Adipocyte (in vitro differentiated cells): ENCODE measurements at regions not wholly inside any gene's neighbourhood (a gene's known extent, or its start where the extent isn't known, plus 50 kb on each side); places are given as distances from the start of the nearest gene placed in this dataset.

Source experiments
- DNase-seq: peaks from one replicate; pipeline ENCODE4 v3.0.0-alpha.2; 2015; ENCODE audit warnings: low read depth
- H3K27me3 ChIP-seq: replicated peaks from 2 replicates; pipeline ENCODE4 v1.7.0; 2013; ENCODE audit warnings: mild to moderate bottlenecking, low read length, moderate library complexity; ENCODE audit not compliant: control insufficient read depth, insufficient read depth
- H3K36me3 ChIP-seq: 2 replicates; pipeline ENCODE4 v1.7.0; 2013; ENCODE audit warnings: low read length, mild to moderate bottlenecking, moderate library complexity; ENCODE audit not compliant: control insufficient read depth, insufficient read depth, severe bottlenecking
- H3K4me1 ChIP-seq: 2 replicates; pipeline ENCODE4 v1.7.0; 2013; ENCODE audit warnings: mild to moderate bottlenecking, low read length, moderate library complexity; ENCODE audit not compliant: control insufficient read depth, insufficient read depth
- H3K4me3 ChIP-seq: 2 replicates; pipeline ENCODE4 v1.7.0; 2013; ENCODE audit warnings: mild to moderate bottlenecking, low read length, moderate library complexity
- H3K9ac ChIP-seq: 2 replicates; pipeline ENCODE4 v1.7.0; 2013; ENCODE audit warnings: mild to moderate bottlenecking, low read length, moderate library complexity
- H3K9me3 ChIP-seq: 2 replicates; pipeline ENCODE4 v1.7.0; 2013; ENCODE audit warnings: mild to moderate bottlenecking, low read length, moderate library complexity; ENCODE audit not compliant: control insufficient read depth

GRCh38 chr1:21366288-21366687 is 73.6 kb upstream of the NBPF3 start:
- Histone ChIP-seq H3K4me1 (peaks cover 4% of the 10 kb centered on the region), H3K9ac (no peak overlapping the region), H3K36me3 (no peaks in the 10 kb centered on the region), H3K27me3 (no peaks in the 10 kb centered on the region), H3K9me3 (no peaks in the 10 kb centered on the region), H3K4me3 (no peak overlapping the region)
- DNase-seq = no peak

GRCh38 chr1:21365036-21365435 is 74.8 kb upstream of the ECE1 start:
- Histone ChIP-seq H3K4me3 (no peak overlapping the region), H3K4me1 (peaks cover 4% of the 10 kb centered on the region), H3K9me3 (no peaks in the 10 kb centered on the region), H3K36me3 (no peaks in the 10 kb centered on the region), H3K9ac (no peak overlapping the region), H3K27me3 (no peaks in the 10 kb centered on the region)
- DNase-seq = no peak

- H3K4me1 ChIP-seq = peaks cover 4% of the 10 kb centered on the region
- no peak overlapping the region for H3K4me3 ChIP-seq
- DNase-seq = no peak
- no peaks in the 10 kb centered on the region for H3K9me3 ChIP-seq
- H3K27me3 ChIP-seq = no peaks in the 10 kb centered on the region
- no peaks in the 10 kb centered on the region for H3K36me3 ChIP-seq
- H3K9ac ChIP-seq = no peak overlapping the region
These were observed 71.8 kb upstream of the ECE1 start for GRCh38 chr1:21362096-21362495.

GRCh38 chr1:21361506-21361905 is 71.2 kb upstream of the ECE1 start:
- Histone ChIP-seq H3K27me3 (no peaks in the 10 kb centered on the region), H3K9me3 (no peaks in the 10 kb centered on the region), H3K4me1 (peaks cover 4% of the 10 kb centered on the region), H3K9ac (no peak overlapping the region), H3K4me3 (no peak overlapping the region), H3K36me3 (no peaks in the 10 kb centered on the region)
- no peak for DNase-seq

- H3K4me3 ChIP-seq = no peak overlapping the region
- peaks cover 4% of the 10 kb centered on the region for H3K4me1 ChIP-seq
- H3K9me3 ChIP-seq = no peaks in the 10 kb centered on the region
- no peak for DNase-seq
- H3K36me3 ChIP-seq = no peaks in the 10 kb centered on the region
- H3K27me3 ChIP-seq = no peaks in the 10 kb centered on the region
- no peak overlapping the region for H3K9ac ChIP-seq
These were observed 66.9 kb upstream of the ECE1 start for GRCh38 chr1:21357161-21357560.

- H3K9ac ChIP-seq = no peak overlapping the region
- H3K36me3 ChIP-seq = no peaks in the 10 kb centered on the region
- no peak for DNase-seq
- H3K9me3 ChIP-seq = no peaks in the 10 kb centered on the region
- H3K4me1 ChIP-seq = no peaks in the 10 kb centered on the region
- H3K4me3 ChIP-seq = no peak overlapping the region
- H3K27me3 ChIP-seq = no peaks in the 10 kb centered on the region
These were observed 65.7 kb upstream of the ECE1 start for GRCh38 chr1:21355956-21356355.

- Histone ChIP-seq H3K9me3 (no peaks in the 10 kb centered on the region), H3K9ac (no peak overlapping the region), H3K4me3 (no peak overlapping the region), H3K36me3 (no peaks in the 10 kb centered on the region), H3K4me1 (no peaks in the 10 kb centered on the region), H3K27me3 (no peaks in the 10 kb centered on the region)
- no peak for DNase-seq
These were observed 62.3 kb upstream of the ECE1 start for GRCh38 chr1:21352586-21352985.

- no peak overlapping the region for H3K4me3 ChIP-seq
- no peaks in the 10 kb centered on the region for H3K4me1 ChIP-seq
- no peaks in the 10 kb centered on the region for H3K9me3 ChIP-seq
- no peak for DNase-seq
- no peaks in the 10 kb centered on the region for H3K36me3 ChIP-seq
- no peak overlapping the region for H3K9ac ChIP-seq
- no peaks in the 10 kb centered on the region for H3K27me3 ChIP-seq
These were observed 61.6 kb upstream of the ECE1 start for GRCh38 chr1:21351901-21352300.

GRCh38 chr1:21350202-21350885 is 60.1 kb upstream of the ECE1 start:
- DNase-seq = no peak
- Histone ChIP-seq H3K36me3 (no peaks in the 10 kb centered on the region), H3K4me1 (peaks cover 7% of the 10 kb centered on the region), H3K27me3 (peaks cover 3% of the 10 kb centered on the region), H3K9ac (no peak overlapping the region), H3K4me3 (no peak overlapping the region), H3K9me3 (no peaks in the 10 kb centered on the region)

- H3K4me1 ChIP-seq = peaks cover 7% of the 10 kb centered on the region
- no peak for DNase-seq
These were observed 59.4 kb upstream of the ECE1 start for GRCh38 chr1:21349693-21350092.

GRCh38 chr1:21347072-21347581 is 56.9 kb upstream of the ECE1 start:
- Histone ChIP-seq H3K36me3 (no peaks in the 10 kb centered on the region), H3K4me1 (peaks cover 28% of the 10 kb centered on the region), H3K4me3 (no peak overlapping the region), H3K9me3 (no peaks in the 10 kb centered on the region), H3K9ac (no peak overlapping the region), H3K27me3 (peaks cover 3% of the 10 kb centered on the region)
- no peak for DNase-seq

More at GRCh38 chr1:21349693-21350092, 59.4 kb upstream of the ECE1 start:
- Histone ChIP-seq H3K36me3 (no peaks in the 10 kb centered on the region), H3K9me3 (no peaks in the 10 kb centered on the region), H3K9ac (no peak overlapping the region), H3K4me3 (no peak overlapping the region), H3K27me3 (peaks cover 3% of the 10 kb centered on the region)
